Sigmoid colon (tissue), 6 donors: ENCODE measurements at regions not wholly inside any gene's neighbourhood (a gene's known extent, or its start where the extent isn't known, plus 50 kb on each side); places are given as distances from the start of the nearest gene placed in this dataset.

ENCODE experiments used
- DNase-seq: peaks from one replicate; pipeline ENCODE4 v3.0.0-alpha.2; 2019
- H3K27ac ChIP-seq, 4 donors: fragments of 200-600 bp; sonication (generic); one replicate each; pipeline ENCODE4 v1.5.1; 2016 to 2019; ENCODE audit warnings: mild to moderate bottlenecking in 1 of 4
- H3K27me3 ChIP-seq, 3 donors: fragments of 200-600 bp; sonication (generic); one replicate each; pipeline ENCODE4 v1.5.1; 2019; ENCODE audit warnings: mild to moderate bottlenecking in 1 of 3
- H3K36me3 ChIP-seq, 4 donors: fragments of 200-600 bp; sonication (generic); one replicate each; pipeline ENCODE4 v1.5.1; 2016 to 2019
- H3K4me1 ChIP-seq, 4 donors: fragments of 200-600 bp; sonication (generic); one replicate each; pipeline ENCODE4 v1.5.1; 2017 to 2019
- H3K4me3 ChIP-seq, 4 donors: fragments of 200-600 bp; sonication (generic); one replicate each; pipeline ENCODE4 v1.5.1; 2017 to 2019; ENCODE audit warnings: mild to moderate bottlenecking in 2 of 4, moderate library complexity in 1 of 4
- H3K9me3 ChIP-seq, 4 donors: fragments of 200-600 bp in 3 of 4; sonication (generic) in 3 of 4; one replicate each; pipeline versions ENCODE4 v1.5.1 to v1.6.1; 2013 to 2019
- CTCF ChIP-seq, 4 experiments: fragments of 450-650 bp in 3 of 4; fragments of 200-600 bp in 1 of 4; IDR thresholded peaks; one replicate each; pipeline ENCODE4 v1.5.1; 2016 to 2019; ENCODE audit warnings: antibody characterized with exemption in 4 of 4, mild to moderate bottlenecking in 3 of 4, moderate library complexity in 2 of 4
- EP300 ChIP-seq, 4 donors: sonication (generic); formaldehyde crosslinking; IDR thresholded peaks; one replicate each; pipeline ENCODE4 v1.6.1; 2017; ENCODE audit warnings: antibody characterized with exemption in 4 of 4
- POLR2A ChIP-seq, 2 donors: fragments of 450-650 bp; IDR thresholded peaks; one replicate each; pipeline ENCODE4 v1.6.1; 2016; ENCODE audit warnings: antibody characterized with exemption in 2 of 2, mild to moderate bottlenecking in 2 of 2, moderate library complexity in 2 of 2
- POLR2AphosphoS5 ChIP-seq, 4 donors: sonication (generic); formaldehyde crosslinking; IDR thresholded peaks; one replicate each; pipeline ENCODE4 v1.6.1; 2017; ENCODE audit warnings: antibody characterized with exemption in 4 of 4
- WGBS, 2 donors: extraction: QIAGEN DNeasy Blood & Tissue Kit; methylation state at CpG; one replicate each; pipeline ENCODE4 v1.1.7; 2013; 5-methylcytosine and 5-hydroxymethylcytosine counted together
- intact Hi-C: fragments of 100-400 bp; cut with DNase I; formaldehyde crosslinking; loops from one replicate; pipeline ENCODE4 v1.15.1; 2023
- donor health status: healthy with polysubstance abuse.
- donor health status: healthy.

- 93% methylated on average over 2 of the region's 2 CpGs for WGBS, 2 donors
- intact Hi-C loops: no loop called here
These were observed 256.9 kb upstream of the LRRC3B start for GRCh38 chr3:26365706-26366105.

GRCh38 chr3:26368312-26368711 is 254.3 kb upstream of the LRRC3B start:
- TF ChIP-seq POLR2A (IDR thresholded peaks at IDR 0.05): no peak
- no peak for TF ChIP-seq EP300 (IDR thresholded peaks at IDR 0.05)
- TF ChIP-seq CTCF (IDR thresholded peaks at IDR 0.05): no peak
- no peak for TF ChIP-seq POLR2AphosphoS5 (IDR thresholded peaks at IDR 0.05)
- no peaks in the 10 kb centered on the region for H3K27me3 ChIP-seq
- H3K27ac ChIP-seq: no peak overlapping the region
- intact Hi-C loops: no loop called here
- peaks cover 0 to 9% (median 4%) of the 10 kb centered on the region in 4 donors for H3K4me1 ChIP-seq
- no peak for DNase-seq
- H3K4me3 ChIP-seq: no peak overlapping the region
- H3K36me3 ChIP-seq: no peaks in the 10 kb centered on the region
- H3K9me3 ChIP-seq: no peaks in the 10 kb centered on the region

More at GRCh38 chr3:26365706-26366105, 256.9 kb upstream of the LRRC3B start:
- H3K27ac ChIP-seq: no peak overlapping the region
- DNase-seq: no peak
- no peaks in the 10 kb centered on the region for H3K27me3 ChIP-seq
- peaks cover 0 to 9% (median 4%) of the 10 kb centered on the region in 4 donors for H3K4me1 ChIP-seq
- no peaks in the 10 kb centered on the region for H3K36me3 ChIP-seq
- H3K4me3 ChIP-seq: no peak overlapping the region
- no peaks in the 10 kb centered on the region for H3K9me3 ChIP-seq
- TF ChIP-seq EP300 (IDR thresholded peaks at IDR 0.05) (no peak), POLR2AphosphoS5 (IDR thresholded peaks at IDR 0.05) (no peak), CTCF (IDR thresholded peaks at IDR 0.05) (no peak), POLR2A (IDR thresholded peaks at IDR 0.05) (no peak)

DNA sequence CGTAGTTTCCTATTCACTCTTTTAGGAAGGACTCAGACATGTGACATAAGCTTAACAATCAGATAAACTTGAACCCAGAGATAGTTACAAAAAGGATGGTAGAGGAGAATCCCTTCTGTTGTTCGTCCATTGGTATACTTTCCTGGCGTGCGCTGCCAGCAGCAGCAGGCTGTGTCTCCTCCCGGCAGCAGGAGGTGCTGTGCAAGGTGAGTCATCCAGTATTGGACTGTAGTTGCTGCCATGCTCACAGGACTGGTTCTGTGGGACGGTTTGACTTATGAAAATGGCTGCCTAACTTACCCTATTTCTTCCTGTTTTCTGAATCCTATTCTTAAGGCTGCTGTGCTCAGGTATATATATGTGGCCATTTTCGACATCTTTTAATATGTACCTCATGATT is 253.4 kb upstream of the LRRC3B start:
- no peak for DNase-seq
- Histone ChIP-seq H3K27ac (no peak overlapping the region), H3K36me3 (no peaks in the 10 kb centered on the region), H3K27me3 (no peaks in the 10 kb centered on the region), H3K9me3 (no peaks in the 10 kb centered on the region), H3K4me3 (no peak overlapping the region), H3K4me1 (peaks cover 0 to 9% (median 4%) of the 10 kb centered on the region in 4 donors)
- WGBS, 2 donors: 81 to 85% methylated on average over 7 of the region's 7 CpGs
- TF ChIP-seq CTCF (IDR thresholded peaks at IDR 0.05) (no peak), EP300 (IDR thresholded peaks at IDR 0.05) (no peak), POLR2AphosphoS5 (IDR thresholded peaks at IDR 0.05) (no peak), POLR2A (IDR thresholded peaks at IDR 0.05) (no peak)
- intact Hi-C loops: no loop called here

GRCh38 chr3:26375843-26376530 is 246.6 kb upstream of the LRRC3B start:
- TF ChIP-seq EP300 (IDR thresholded peaks at IDR 0.05): no peak
- no peak for TF ChIP-seq POLR2A (IDR thresholded peaks at IDR 0.05)
- no peak for TF ChIP-seq CTCF (IDR thresholded peaks at IDR 0.05)
- no peak for TF ChIP-seq POLR2AphosphoS5 (IDR thresholded peaks at IDR 0.05)
- Histone ChIP-seq H3K27me3 (no peaks in the 10 kb centered on the region), H3K4me1 (no peaks in the 10 kb centered on the region), H3K36me3 (no peaks in the 10 kb centered on the region), H3K9me3 (no peaks in the 10 kb centered on the region), H3K27ac (no peak overlapping the region), H3K4me3 (no peak overlapping the region)
- DNase-seq: no peak
- 58 to 73% methylated on average over 3 of the region's 3 CpGs for WGBS, 2 donors
- intact Hi-C loops: no loop called here

GRCh38 chr3:26381411-26381810 is 241.2 kb upstream of the LRRC3B start:
- 22 to 56% methylated on average over 1 of the region's 1 CpG for WGBS, 2 donors

More at GRCh38 chr3:26381411-26381810, 241.2 kb upstream of the LRRC3B start:
- no peaks in the 10 kb centered on the region for H3K9me3 ChIP-seq
- H3K36me3 ChIP-seq: no peaks in the 10 kb centered on the region
- intact Hi-C loops: no loop called here
- H3K4me1 ChIP-seq: no peaks in the 10 kb centered on the region
- no peak overlapping the region for H3K27ac ChIP-seq
- TF ChIP-seq POLR2A (IDR thresholded peaks at IDR 0.05) (no peak), CTCF (IDR thresholded peaks at IDR 0.05) (no peak), EP300 (IDR thresholded peaks at IDR 0.05) (no peak), POLR2AphosphoS5 (IDR thresholded peaks at IDR 0.05) (no peak)
- no peak overlapping the region for H3K4me3 ChIP-seq
- no peaks in the 10 kb centered on the region for H3K27me3 ChIP-seq
- DNase-seq: no peak
